ENCODE measurements at regions not wholly inside any gene's neighbourhood (a gene's known extent, or its start where the extent isn't known, plus 50 kb on each side); places are given as distances from the start of the nearest gene placed in this dataset.

DNA sequence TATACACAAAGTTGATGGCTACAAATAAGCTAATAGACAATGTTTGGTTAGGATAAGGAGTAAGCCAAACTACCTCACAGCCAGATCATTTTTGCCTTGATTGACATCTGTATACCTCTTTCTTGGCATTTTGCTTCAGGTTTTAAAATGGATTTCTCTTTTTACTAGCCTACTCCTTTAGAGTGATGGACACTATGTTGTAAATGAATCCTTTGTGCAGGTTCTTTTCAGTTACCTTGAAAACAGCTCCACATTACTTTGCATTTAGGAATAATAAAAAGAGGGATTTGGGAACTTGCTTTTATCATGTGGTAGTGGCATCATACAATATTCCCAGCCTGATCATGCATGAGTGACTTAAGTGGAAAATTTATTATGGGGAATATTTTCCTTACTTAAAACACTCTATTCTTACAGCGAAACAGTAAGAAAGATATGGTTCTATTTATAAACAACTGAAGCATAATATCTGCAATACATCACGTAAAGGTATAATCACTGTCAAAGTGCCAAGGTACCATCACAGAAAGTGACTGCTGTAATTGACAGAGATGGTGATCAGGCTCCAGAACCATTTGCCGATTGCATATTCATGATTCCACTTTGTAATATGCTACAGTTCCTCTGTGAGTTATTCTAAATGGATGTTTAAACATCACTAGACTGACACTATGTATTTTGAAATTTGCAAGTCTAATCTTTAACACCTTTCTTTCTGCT lies 327.0 kb downstream of the DMRTA1 start:
- no peak overlapping the region for H3K9ac ChIP-seq (ENCODE audit: low read depth, low read length)
- intact Hi-C loops (cut with micrococcal nuclease) (no loop called here), dilution Hi-C loops (cut with HindIII; ENCODE audit: low sequenced_read_pairs, unreplicated experiment) (no loop called here), in situ Hi-C loops (cut with MboI; ENCODE audit: low sequenced_read_pairs) (loop anchor here (10.0 kb wide), 1 partner anchor 61 kb away; no protein-coding TSS in a partner anchor)
- no peak overlapping the region for H2AK5ac ChIP-seq (ENCODE audit: low read depth, low read length)
- no peak overlapping the region for H2BK20ac ChIP-seq (ENCODE audit: low read depth, low read length)
- POLR2A ChIA-PET (ENCODE audit: unreplicated experiment) = no interaction called here
- no peak overlapping the region for H2BK15ac ChIP-seq (ENCODE audit: low read depth, low read length)
- H3K36me3 ChIP-seq (ENCODE audit: control insufficient read depth, insufficient read depth, low read length) = no peaks in the 10 kb centered on the region
- H3K27me3 ChIP-seq (ENCODE audit: control insufficient read depth, insufficient read depth, low read length) = no peaks in the 10 kb centered on the region
- H3K4me1 ChIP-seq (ENCODE audit: control insufficient read depth, insufficient read depth, low read length) = no peaks in the 10 kb centered on the region
- WGBS, 2 experiments (ENCODE audit: extremely low coverage in 2 of 2, insufficient read length in 1 of 2) = no CpG with 5 or more reads among the region's 3 CpGs
- H4K91ac ChIP-seq (ENCODE audit: insufficient read depth, low read depth, low read length) = no peak overlapping the region
- H3K23ac ChIP-seq (ENCODE audit: low read depth, low read length) = no peak overlapping the region
- no peaks in the 10 kb centered on the region for H3K9me3 ChIP-seq (ENCODE audit: control insufficient read depth, insufficient read depth, low read length)
- no peak for ATAC-seq (ENCODE audit: low read depth)
- no peak overlapping the region for H4K5ac ChIP-seq (ENCODE audit: low read depth, low read length)
- no peak for DNase-seq
- no peaks in the 10 kb centered on the region for H3K79me1 ChIP-seq (ENCODE audit: low read depth in 1 of 2, low read length in 2 of 2)
- H2BK120ac ChIP-seq (ENCODE audit: low read depth, low read length) = no peak overlapping the region
- no peak overlapping the region for H3K4ac ChIP-seq (ENCODE audit: low read depth, low read length)
- H4K8ac ChIP-seq (ENCODE audit: low read depth in 2 of 2, low read length in 2 of 2) = no peak overlapping the region
- no peaks in the 10 kb centered on the region for H3K9me1 ChIP-seq (ENCODE audit: insufficient read depth, low read length)
- TF ChIP-seq RAD21 (IDR thresholded peaks at IDR 0.05; ENCODE audit: low read length) (no peak), RCOR1 (IDR thresholded peaks at IDR 0.05; ENCODE audit: insufficient replicate concordance, low read length) (no peak), MAFK (IDR thresholded peaks at IDR 0.05; ENCODE audit: low read depth, low read length) (no peak), MXI1 (IDR thresholded peaks at IDR 0.05; ENCODE audit: borderline replicate concordance, low read depth, low read length) (no peak), BHLHE40 (IDR thresholded peaks at IDR 0.05; ENCODE audit: low read depth, low read length) (no peak), CEBPB (IDR thresholded peaks at IDR 0.05; ENCODE audit: low read depth, low read length) (no peak), POLR2A (IDR thresholded peaks at IDR 0.05; ENCODE audit: low read depth, low read length) (no peak), NFE2L2 (IDR thresholded peaks at IDR 0.05; ENCODE audit: low read depth, low read length) (no peak), SMC3 (IDR thresholded peaks at IDR 0.05; ENCODE audit: low read depth, low read length) (no peak), MAZ (IDR thresholded peaks at IDR 0.05; ENCODE audit: borderline replicate concordance, low read depth, low read length) (no peak), CHD1 (IDR thresholded peaks at IDR 0.05; ENCODE audit: low read depth, low read length) (no peak)
- TF ChIP-seq, protein P1, sequence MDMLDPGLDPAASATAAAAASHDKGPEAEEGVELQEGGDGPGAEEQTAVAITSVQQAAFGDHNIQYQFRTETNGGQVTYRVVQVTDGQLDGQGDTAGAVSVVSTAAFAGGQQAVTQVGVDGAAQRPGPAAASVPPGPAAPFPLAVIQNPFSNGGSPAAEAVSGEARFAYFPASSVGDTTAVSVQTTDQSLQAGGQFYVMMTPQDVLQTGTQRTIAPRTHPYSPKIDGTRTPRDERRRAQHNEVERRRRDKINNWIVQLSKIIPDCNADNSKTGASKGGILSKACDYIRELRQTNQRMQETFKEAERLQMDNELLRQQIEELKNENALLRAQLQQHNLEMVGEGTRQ (IDR thresholded peaks at IDR 0.05; ENCODE audit: low read depth, low read length) = no peak
- TF ChIP-seq, protein P2, sequence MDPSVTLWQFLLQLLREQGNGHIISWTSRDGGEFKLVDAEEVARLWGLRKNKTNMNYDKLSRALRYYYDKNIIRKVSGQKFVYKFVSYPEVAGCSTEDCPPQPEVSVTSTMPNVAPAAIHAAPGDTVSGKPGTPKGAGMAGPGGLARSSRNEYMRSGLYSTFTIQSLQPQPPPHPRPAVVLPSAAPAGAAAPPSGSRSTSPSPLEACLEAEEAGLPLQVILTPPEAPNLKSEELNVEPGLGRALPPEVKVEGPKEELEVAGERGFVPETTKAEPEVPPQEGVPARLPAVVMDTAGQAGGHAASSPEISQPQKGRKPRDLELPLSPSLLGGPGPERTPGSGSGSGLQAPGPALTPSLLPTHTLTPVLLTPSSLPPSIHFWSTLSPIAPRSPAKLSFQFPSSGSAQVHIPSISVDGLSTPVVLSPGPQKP (IDR thresholded peaks at IDR 0.05; ENCODE audit: borderline replicate concordance, low read depth, low read length) = no peak
- no peak overlapping the region for H2AK9ac ChIP-seq (replicated peaks; ENCODE audit: low read depth, low read length, poor library complexity)
- H3K56ac ChIP-seq (ENCODE audit: extremely low read depth, insufficient read depth, low read length) = no peak overlapping the region
- H3K18ac ChIP-seq (ENCODE audit: low read depth, low read length) = no peak overlapping the region
- H2AFZ ChIP-seq (replicated peaks; ENCODE audit: low read length, poor library complexity) = no peak overlapping the region
- no TSS peak for BruUV-seq (replicated peaks)
- no peak overlapping the region for H2BK5ac ChIP-seq (ENCODE audit: low read depth, low read length, poor library complexity, severe bottlenecking)
- CTCF ChIA-PET = no interaction called here
- H3K4me2 ChIP-seq (ENCODE audit: low read depth, low read length) = no peak overlapping the region
- H3K14ac ChIP-seq (replicated peaks; ENCODE audit: low read depth, low read length) = no peak overlapping the region
- H4K20me1 ChIP-seq (ENCODE audit: insufficient read depth, low read length) = no peaks in the 10 kb centered on the region
- H3K27ac ChIP-seq (ENCODE audit: insufficient read depth, low read length) = no peak overlapping the region
- no peak overlapping the region for H3K4me3 ChIP-seq (ENCODE audit: insufficient read depth, low read depth, low read length)

All from IMR-90 (cell line).